Right lobe of liver (tissue), 6 donors: ENCODE measurements at regions not wholly inside any gene's neighbourhood (a gene's known extent, or its start where the extent isn't known, plus 50 kb on each side); places are given as distances from the start of the nearest gene placed in this dataset.

Experiments used
- ATAC-seq, 4 donors: fragments of 200-7000 bp; cut with Tn5 transposase; one replicate each; pipeline ENCODE4 v1.9.1; 2020; ENCODE audit warnings: mild to moderate bottlenecking in 4 of 4, moderate library complexity in 4 of 4
- DNase-seq, 3 donors: peaks; one replicate each; pipeline ENCODE4 v3.0.0-alpha.2; 2020
- H3K27ac ChIP-seq, 3 donors: fragments of 200-600 bp; one replicate each; pipeline ENCODE4 v1.8.0; 2022
- H3K27me3 ChIP-seq, 2 donors: fragments of 200-600 bp; one replicate each; pipeline ENCODE4 v1.8.0; 2022
- H3K36me3 ChIP-seq, 4 donors: fragments of 200-600 bp; sonication (generic) in 1 of 4; one replicate each; pipeline versions ENCODE4 v1.5.1 to v1.8.0; 2017 to 2022; ENCODE audit warnings: control low read depth in 1 of 4
- H3K4me1 ChIP-seq, 4 donors: fragments of 200-600 bp; sonication (generic) in 1 of 4; one replicate each; pipeline versions ENCODE4 v1.5.1 to v1.8.0; 2017 to 2022; ENCODE audit warnings: control low read depth in 1 of 4
- H3K4me3 ChIP-seq, 3 donors: fragments of 200-600 bp; one replicate each; pipeline ENCODE4 v1.8.0; 2022
- H3K9me3 ChIP-seq, 4 donors: fragments of 200-600 bp; sonication (generic) in 1 of 4; one replicate each; pipeline versions ENCODE4 v1.5.1 to v1.8.0; 2017 to 2022; ENCODE audit warnings: control low read depth in 1 of 4
- POLR2A ChIP-seq: fragments of 450-650 bp; IDR thresholded peaks from one replicate; pipeline ENCODE4 v1.6.1; 2017; ENCODE audit warnings: antibody characterized with exemption, mild to moderate bottlenecking
- WGBS: methylation state at CpG from one replicate; pipeline ENCODE4 v1.1.6; 2018; ENCODE audit warnings: low coverage, low lambda C conversion rate; ENCODE audit not compliant: insufficient coverage; ENCODE audit errors: missing lambda C conversion rate; 5-methylcytosine and 5-hydroxymethylcytosine counted together
- intact Hi-C, 2 donors: fragments of 100-400 bp; cut with DNase I; formaldehyde crosslinking; loops; one replicate each; pipeline versions ENCODE4 v1.11.2 to v1.14.1; 2022
- TF ChIP-seq, protein P1 (sequence below), 4 donors: fragments of 200-600 bp in 3 of 4; fragments of 450-650 bp in 1 of 4; IDR thresholded peaks; one replicate each; pipeline versions ENCODE4 v1.5.1 to v1.8.0; 2016 to 2022; ENCODE audit warnings: antibody characterized with exemption in 4 of 4, mild to moderate bottlenecking in 2 of 4
- donor health status: DM: no; HTN: yes; CAD: no.
- donor health status: DM: no; HTN: no; CAD: no.
- donor health status: DM: no; HTN: no; CAD: no.
- donor health status: DM: no; HTN: yes; CAD: no.
- donor health status: DM: no; HTN: yes; CAD: no.

GRCh38 chr7:45420843-45421495 is 153.2 kb upstream of the ADCY1 start:
- Histone ChIP-seq H3K27me3 (no peaks in the 10 kb centered on the region), H3K4me3 (no peak overlapping the region), H3K27ac (no peak overlapping the region), H3K9me3 (no peaks in the 10 kb centered on the region), H3K4me1 (no peaks in the 10 kb centered on the region), H3K36me3 (no peaks in the 10 kb centered on the region)
- WGBS, result 46% methylated on average over 3 of the region's 3 CpGs
- DNase-seq (no peak), ATAC-seq (no peak)
- no peak for TF ChIP-seq POLR2A
- TF ChIP-seq, protein P1, sequence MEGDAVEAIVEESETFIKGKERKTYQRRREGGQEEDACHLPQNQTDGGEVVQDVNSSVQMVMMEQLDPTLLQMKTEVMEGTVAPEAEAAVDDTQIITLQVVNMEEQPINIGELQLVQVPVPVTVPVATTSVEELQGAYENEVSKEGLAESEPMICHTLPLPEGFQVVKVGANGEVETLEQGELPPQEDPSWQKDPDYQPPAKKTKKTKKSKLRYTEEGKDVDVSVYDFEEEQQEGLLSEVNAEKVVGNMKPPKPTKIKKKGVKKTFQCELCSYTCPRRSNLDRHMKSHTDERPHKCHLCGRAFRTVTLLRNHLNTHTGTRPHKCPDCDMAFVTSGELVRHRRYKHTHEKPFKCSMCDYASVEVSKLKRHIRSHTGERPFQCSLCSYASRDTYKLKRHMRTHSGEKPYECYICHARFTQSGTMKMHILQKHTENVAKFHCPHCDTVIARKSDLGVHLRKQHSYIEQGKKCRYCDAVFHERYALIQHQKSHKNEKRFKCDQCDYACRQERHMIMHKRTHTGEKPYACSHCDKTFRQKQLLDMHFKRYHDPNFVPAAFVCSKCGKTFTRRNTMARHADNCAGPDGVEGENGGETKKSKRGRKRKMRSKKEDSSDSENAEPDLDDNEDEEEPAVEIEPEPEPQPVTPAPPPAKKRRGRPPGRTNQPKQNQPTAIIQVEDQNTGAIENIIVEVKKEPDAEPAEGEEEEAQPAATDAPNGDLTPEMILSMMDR (IDR thresholded peaks at IDR 0.05), result no peak
- intact Hi-C loops, result no loop called here

GRCh38 chr7:45421806-45422205 is 152.4 kb upstream of the ADCY1 start:
- ATAC-seq (no peak), DNase-seq (no peak)
- TF ChIP-seq, protein P1 (IDR thresholded peaks at IDR 0.05), result no peak
- TF ChIP-seq POLR2A, result no peak
- intact Hi-C loops, result no loop called here
- no peak overlapping the region for H3K27ac ChIP-seq
- no peak overlapping the region for H3K4me3 ChIP-seq
- no peaks in the 10 kb centered on the region for H3K36me3 ChIP-seq
- WGBS, result 93% methylated on average over 1 of the region's 1 CpG
- H3K4me1 ChIP-seq, result no peaks in the 10 kb centered on the region
- H3K9me3 ChIP-seq, result no peaks in the 10 kb centered on the region
- no peaks in the 10 kb centered on the region for H3K27me3 ChIP-seq

DNA sequence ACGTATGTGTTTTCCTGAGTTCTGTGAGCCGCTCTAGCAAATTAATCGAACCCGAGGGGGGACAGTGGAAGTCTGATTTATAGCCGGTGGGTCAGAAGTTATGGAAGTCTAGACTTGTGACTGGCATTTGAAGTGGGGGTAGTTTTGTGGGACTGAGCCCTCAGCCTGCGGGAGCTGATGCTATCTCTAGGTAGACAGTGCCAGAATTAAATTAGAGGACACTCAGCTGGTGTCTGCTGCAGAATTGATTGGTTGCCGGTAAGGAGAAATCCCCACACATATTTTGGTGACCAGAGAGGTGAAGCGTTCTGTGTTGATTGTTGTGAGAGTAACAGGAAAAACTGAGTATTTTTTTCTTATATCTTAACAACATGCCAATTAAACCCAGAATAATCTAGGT is 143.8 kb upstream of the ADCY1 start:
- ATAC-seq, result no peak
- no peak overlapping the region for H3K4me3 ChIP-seq
- WGBS, result 67% methylated on average over 8 of the region's 8 CpGs
- intact Hi-C loops, result no loop called here
- no peaks in the 10 kb centered on the region for H3K4me1 ChIP-seq
- no peaks in the 10 kb centered on the region for H3K9me3 ChIP-seq
- H3K36me3 ChIP-seq, result no peaks in the 10 kb centered on the region
- no peak for TF ChIP-seq POLR2A
- TF ChIP-seq, protein P1 (IDR thresholded peaks at IDR 0.05), result no peak
- H3K27ac ChIP-seq, result no peak overlapping the region
- no peaks in the 10 kb centered on the region for H3K27me3 ChIP-seq
- DNase-seq, result no peak

DNA sequence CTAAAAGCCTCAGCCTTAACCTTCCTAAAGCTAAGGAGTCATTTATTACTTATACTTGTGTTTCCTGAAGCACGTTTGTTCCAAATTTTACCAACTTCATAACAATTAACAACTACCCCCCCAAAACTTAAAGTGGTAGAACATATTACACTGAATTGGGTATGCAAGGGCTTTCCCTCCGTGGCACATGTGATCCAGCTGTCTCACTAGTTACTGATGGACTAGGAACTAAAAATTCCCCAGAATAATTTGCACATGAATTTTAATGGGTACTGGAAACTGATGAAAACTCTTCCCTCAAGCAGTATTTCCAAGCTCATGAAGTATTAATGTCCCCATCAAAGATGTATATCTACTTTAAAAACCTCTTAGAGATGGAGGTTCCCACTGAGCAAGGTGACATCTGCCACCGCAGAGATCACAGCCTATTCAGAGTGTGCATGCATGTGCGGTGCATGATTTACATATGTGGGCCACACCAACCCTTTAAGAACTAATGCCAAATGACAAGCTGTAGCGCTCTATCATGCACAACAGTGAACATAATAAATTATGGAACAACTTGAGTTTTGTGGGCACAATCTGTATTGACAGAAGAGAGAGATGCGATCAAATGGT is 139.9 kb upstream of the ADCY1 start:
- 57% methylated on average over 4 of the region's 6 CpGs for WGBS

More for the DNA sequence above, 139.9 kb upstream of the ADCY1 start:
- TF ChIP-seq POLR2A, result no peak
- TF ChIP-seq, protein P1 (IDR thresholded peaks at IDR 0.05), result no peak
- Histone ChIP-seq H3K4me3 (no peak overlapping the region), H3K9me3 (no peaks in the 10 kb centered on the region), H3K4me1 (no peaks in the 10 kb centered on the region), H3K27ac (no peak overlapping the region), H3K27me3 (no peaks in the 10 kb centered on the region), H3K36me3 (no peaks in the 10 kb centered on the region)
- intact Hi-C loops, result no loop called here
- ATAC-seq (no peak), DNase-seq (no peak)
